ENCODE measurements at regions not wholly inside any gene's neighbourhood (a gene's known extent, or its start where the extent isn't known, plus 50 kb on each side); places are given as distances from the start of the nearest gene placed in this dataset.
"Not testable (repeated sequence)": the region's sequence is repeated elsewhere in the genome, so short reads cannot be mapped to it uniquely, and the experiment has no call there.

DNA sequence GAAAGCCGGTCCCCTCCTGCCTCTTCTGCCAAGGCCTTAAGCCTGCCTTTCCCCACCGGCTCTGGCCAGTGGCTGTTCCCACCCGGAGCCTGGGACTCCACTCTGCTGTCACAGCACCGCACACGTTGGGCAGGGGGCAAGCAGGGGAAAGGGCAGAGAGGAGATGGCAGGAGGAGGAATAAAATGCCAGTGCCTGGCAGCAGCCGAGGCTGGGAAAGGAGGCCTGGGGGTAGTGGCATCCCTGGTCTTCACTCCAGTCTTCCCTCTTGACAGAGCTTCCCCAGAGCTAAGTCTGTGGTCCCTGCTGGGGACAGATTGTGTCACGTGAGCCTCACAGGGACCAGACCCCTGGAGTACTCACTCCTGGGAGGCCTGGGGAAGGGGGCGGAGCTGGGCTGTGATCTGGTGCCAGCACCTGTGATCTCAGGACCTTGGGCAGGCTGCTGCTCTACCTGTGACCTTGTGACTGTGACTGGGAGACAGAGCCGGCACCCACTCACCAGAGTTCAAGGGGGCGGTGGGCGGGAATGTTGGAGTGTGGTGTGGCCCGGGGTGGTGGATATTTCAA is 97.2 kb upstream of the GSE1 start:
- no peaks in the 10 kb centered on the region for H3K27me3 ChIP-seq (ENCODE audit: control insufficient read depth, insufficient read depth)
- 77% methylated on average over 12 of the region's 12 CpGs for WGBS
- peaks cover 18% of the 10 kb centered on the region for H3K4me1 ChIP-seq (ENCODE audit: control insufficient read depth, insufficient read depth, low read length)
- no peaks in the 10 kb centered on the region for H3K9me3 ChIP-seq (ENCODE audit: control insufficient read depth, low read length)
- H3K4me3 ChIP-seq (ENCODE audit: low read length): no peak overlapping the region
- no peak for DNase-seq
- H3K27ac ChIP-seq (ENCODE audit: low read length): no peak overlapping the region
- ATAC-seq: no peak
- intact Hi-C loops (cut with DNase I): no loop called here

DNA sequence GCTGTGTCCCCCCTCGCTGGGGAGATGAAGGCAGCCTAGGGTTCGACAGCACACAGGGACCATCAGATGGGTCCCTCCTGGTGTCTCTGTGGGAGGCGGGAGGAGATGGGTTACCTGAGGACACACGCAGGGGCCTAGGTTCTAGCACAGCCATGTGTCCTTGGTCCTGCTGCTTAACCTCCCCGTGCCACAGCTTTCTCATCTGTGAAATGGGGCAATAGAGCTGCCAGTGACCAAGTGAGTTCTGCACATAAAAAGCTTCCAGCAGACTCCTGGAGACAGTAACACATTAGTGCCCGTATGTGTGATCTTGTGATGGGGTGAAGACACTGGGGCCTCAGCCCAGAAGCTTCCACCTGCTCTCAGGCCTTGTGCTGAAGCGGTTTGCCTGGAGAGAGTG is 96.0 kb upstream of the GSE1 start:
- ATAC-seq: no peak
- intact Hi-C loops (cut with DNase I): no loop called here
- WGBS: 95% methylated on average over 7 of the region's 7 CpGs
- peaks cover 18% of the 10 kb centered on the region for H3K4me1 ChIP-seq (ENCODE audit: control insufficient read depth, insufficient read depth, low read length)
- no peak overlapping the region for H3K27ac ChIP-seq (ENCODE audit: low read length)
- DNase-seq: no peak
- no peaks in the 10 kb centered on the region for H3K27me3 ChIP-seq (ENCODE audit: control insufficient read depth, insufficient read depth)
- no peak overlapping the region for H3K4me3 ChIP-seq (ENCODE audit: low read length)
- H3K9me3 ChIP-seq (ENCODE audit: control insufficient read depth, low read length): no peaks in the 10 kb centered on the region

DNA sequence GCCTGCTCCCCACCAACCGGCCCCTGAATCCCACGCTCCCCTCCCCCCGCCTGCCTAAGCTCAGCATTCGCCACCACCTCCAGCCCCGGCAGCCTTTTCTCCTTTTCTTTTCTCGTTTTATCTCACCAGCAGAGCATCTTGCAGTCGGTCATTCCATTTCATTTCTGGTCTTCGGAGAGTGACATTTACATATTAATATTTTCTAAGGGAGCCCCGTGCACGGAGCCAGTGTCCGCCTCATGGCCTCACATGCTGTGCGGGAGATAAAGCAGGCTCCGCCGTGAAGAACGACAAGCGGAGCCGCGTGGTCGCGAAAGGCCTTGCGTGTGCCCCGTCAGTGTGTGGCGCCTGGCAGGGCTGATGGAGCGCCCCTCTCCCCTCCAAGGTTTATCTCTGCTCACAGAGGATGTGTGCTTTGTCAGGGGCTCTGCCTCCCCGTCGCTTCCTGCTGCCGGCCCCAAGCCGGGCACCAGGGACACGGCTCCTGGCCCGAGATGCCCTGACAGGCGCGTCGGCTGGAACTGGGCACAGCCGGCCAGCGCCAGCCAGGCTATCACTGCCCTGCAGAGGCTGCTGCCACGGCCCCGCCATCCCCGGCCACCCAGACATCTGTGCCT is 95.5 kb upstream of the GSE1 start:
- peaks cover 18% of the 10 kb centered on the region for H3K4me1 ChIP-seq (ENCODE audit: control insufficient read depth, insufficient read depth, low read length)
- ATAC-seq: peak; percentile 4 to 12
- no peaks in the 10 kb centered on the region for H3K9me3 ChIP-seq (ENCODE audit: control insufficient read depth, low read length)

DNA sequence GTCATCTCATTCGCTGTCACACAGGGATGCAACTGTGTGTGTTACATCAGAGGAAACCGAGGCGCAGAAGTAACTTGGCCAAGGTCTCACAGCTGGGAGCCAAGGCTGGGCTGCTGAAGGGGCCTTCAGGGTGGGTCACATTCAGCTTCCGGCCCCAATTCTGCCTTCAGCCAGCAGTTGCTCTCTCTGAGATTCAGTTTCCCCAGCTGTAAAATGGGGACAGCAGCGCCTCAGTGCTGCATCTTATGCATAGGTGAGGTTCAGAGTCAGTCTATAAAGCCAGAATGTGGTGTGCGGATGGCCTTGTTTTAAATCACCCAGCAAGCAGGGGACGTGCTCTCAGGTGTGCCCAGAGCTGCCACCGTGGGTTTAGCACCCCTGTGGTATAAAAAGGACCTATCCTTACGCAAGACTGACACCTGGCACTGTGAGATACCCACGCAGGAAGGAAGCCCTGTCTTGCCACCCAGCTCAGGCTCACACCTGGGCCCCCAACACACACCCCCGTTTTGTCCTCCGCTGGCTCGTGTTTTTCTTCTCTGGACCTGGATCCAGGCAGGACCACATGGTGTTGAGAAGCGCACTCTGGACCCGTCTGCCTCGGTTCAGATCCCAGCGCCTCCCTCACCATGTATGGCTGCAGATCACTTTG is 94.6 kb upstream of the GSE1 start:
- Histone ChIP-seq H3K4me1 (ENCODE audit: control insufficient read depth, insufficient read depth, low read length) (peaks cover 26% of the 10 kb centered on the region), H3K4me3 (ENCODE audit: low read length) (no peak overlapping the region), H3K27ac (ENCODE audit: low read length) (no peak overlapping the region), H3K27me3 (ENCODE audit: control insufficient read depth, insufficient read depth) (no peaks in the 10 kb centered on the region), H3K9me3 (ENCODE audit: control insufficient read depth, low read length) (no peaks in the 10 kb centered on the region)
- 94% methylated on average over 17 of the region's 17 CpGs for WGBS
- intact Hi-C loops (cut with DNase I): no loop called here
- DNase-seq: no peak
- ATAC-seq: no peak

More for the DNA sequence above, 95.5 kb upstream of the GSE1 start:
- DNase-seq: no peak
- 68% methylated on average over 38 of the region's 38 CpGs for WGBS
- Histone ChIP-seq H3K27me3 (ENCODE audit: control insufficient read depth, insufficient read depth) (no peaks in the 10 kb centered on the region), H3K4me3 (ENCODE audit: low read length) (no peak overlapping the region), H3K27ac (ENCODE audit: low read length) (no peak overlapping the region)
- intact Hi-C loops (cut with DNase I): no loop called here

DNA sequence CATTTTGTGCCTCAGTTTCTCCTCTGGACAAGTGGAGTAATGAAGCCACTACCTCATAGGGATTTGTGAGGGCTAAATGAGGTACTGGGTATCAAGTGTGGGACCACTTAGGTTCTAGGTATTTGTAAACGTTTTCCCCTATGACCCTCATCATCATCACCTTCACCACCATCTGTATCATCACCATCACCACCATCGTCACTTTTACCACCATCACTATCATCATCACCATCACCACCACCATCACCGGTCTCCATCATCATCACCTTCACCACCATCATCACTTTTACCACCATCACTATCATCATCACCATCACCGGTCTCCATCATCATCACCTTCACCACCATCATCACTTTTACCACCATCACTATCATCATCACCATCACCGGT is 94.1 kb upstream of the GSE1 start:
- peaks cover 29% of the 10 kb centered on the region for H3K4me1 ChIP-seq (ENCODE audit: control insufficient read depth, insufficient read depth, low read length)
- H3K27me3 ChIP-seq (ENCODE audit: control insufficient read depth, insufficient read depth); DNase-seq; H3K9me3 ChIP-seq (ENCODE audit: control insufficient read depth, low read length); H3K4me3 ChIP-seq (ENCODE audit: low read length); ATAC-seq; H3K27ac ChIP-seq (ENCODE audit: low read length); intact Hi-C loops (cut with DNase I): not testable (repeated sequence)
- WGBS: 70% methylated on average over 4 of the region's 5 CpGs

DNA sequence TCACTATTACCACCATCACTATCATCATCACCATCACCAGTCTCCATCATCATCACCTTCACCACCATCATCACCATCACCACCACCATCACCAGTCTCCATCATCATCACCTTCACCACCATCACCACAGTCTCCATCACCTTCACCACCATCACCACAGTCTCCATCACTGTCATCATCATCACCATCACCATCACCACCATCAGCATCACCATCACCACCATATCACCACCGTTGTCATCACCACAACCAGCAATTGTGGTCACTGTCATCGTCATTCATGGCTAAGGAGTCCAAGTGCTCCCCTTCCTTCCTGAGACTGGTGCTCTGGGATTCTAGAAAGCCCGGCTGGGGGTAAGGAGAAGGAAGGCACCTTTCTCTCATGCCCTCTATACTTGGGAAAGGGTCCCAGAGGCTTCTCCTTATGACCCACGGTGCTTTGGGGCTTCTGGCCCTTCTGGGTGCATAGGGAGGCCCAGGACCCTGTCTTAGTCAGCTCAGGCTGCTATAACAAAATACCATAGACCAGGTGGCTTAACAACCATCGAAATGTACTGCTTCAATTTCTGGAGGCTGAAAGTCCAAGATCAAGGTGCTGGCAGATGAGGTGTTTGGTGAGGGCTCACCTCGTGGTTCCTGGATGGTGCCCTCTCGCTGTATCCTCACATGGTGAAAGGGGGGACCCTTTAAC is 93.4 kb upstream of the GSE1 start:
- ATAC-seq (no peak), DNase-seq (no peak)
- Histone ChIP-seq H3K9me3 (ENCODE audit: control insufficient read depth, low read length) (no peaks in the 10 kb centered on the region), H3K4me1 (ENCODE audit: control insufficient read depth, insufficient read depth, low read length) (peaks cover 27% of the 10 kb centered on the region), H3K27ac (ENCODE audit: low read length) (no peak overlapping the region), H3K4me3 (ENCODE audit: low read length) (no peak overlapping the region), H3K27me3 (ENCODE audit: control insufficient read depth, insufficient read depth) (no peaks in the 10 kb centered on the region)
- 92% methylated on average over 7 of the region's 7 CpGs for WGBS
- intact Hi-C loops (cut with DNase I): no loop called here

DNA sequence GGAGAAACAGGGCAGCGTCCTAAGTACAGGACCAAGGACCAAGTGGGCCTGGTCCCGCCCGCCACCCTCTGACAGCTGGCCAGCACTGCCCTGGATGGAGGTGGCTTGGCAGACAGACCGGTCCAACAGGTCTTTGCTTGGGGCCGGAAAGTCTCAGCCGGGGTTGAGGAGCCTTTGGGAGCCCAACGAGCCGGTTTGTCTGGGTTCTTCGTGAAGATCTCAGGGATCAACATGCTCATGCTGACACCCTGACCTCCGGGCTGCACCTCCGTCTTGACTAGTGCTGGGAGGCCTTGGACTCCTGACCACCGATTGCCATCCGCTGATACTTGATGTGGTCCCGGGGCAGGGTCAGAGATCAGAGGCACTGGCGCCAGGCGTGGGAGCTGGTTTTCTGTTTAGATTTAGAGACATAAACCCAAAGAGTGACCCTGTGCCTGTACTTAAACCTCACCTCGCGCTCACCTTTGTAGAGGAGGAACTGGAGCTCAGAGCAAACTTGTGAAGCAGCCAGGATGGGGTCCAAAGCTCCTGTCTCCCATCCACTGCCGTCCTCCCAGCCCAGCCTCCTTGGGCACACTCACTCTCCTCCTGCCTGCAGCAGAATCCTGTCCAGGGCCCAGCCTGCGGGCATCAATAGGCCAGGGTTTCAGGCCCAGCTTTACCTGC is 92.1 kb upstream of the GSE1 start:
- Histone ChIP-seq H3K27ac (ENCODE audit: low read length) (no peak overlapping the region), H3K27me3 (ENCODE audit: control insufficient read depth, insufficient read depth) (no peaks in the 10 kb centered on the region), H3K4me3 (ENCODE audit: low read length) (no peak overlapping the region), H3K9me3 (ENCODE audit: control insufficient read depth, low read length) (no peaks in the 10 kb centered on the region), H3K4me1 (ENCODE audit: control insufficient read depth, insufficient read depth, low read length) (peaks cover 15% of the 10 kb centered on the region)
- 95% methylated on average over 20 of the region's 20 CpGs for WGBS
- intact Hi-C loops (cut with DNase I): no loop called here
- no peak for DNase-seq
- ATAC-seq: no peak

DNA sequence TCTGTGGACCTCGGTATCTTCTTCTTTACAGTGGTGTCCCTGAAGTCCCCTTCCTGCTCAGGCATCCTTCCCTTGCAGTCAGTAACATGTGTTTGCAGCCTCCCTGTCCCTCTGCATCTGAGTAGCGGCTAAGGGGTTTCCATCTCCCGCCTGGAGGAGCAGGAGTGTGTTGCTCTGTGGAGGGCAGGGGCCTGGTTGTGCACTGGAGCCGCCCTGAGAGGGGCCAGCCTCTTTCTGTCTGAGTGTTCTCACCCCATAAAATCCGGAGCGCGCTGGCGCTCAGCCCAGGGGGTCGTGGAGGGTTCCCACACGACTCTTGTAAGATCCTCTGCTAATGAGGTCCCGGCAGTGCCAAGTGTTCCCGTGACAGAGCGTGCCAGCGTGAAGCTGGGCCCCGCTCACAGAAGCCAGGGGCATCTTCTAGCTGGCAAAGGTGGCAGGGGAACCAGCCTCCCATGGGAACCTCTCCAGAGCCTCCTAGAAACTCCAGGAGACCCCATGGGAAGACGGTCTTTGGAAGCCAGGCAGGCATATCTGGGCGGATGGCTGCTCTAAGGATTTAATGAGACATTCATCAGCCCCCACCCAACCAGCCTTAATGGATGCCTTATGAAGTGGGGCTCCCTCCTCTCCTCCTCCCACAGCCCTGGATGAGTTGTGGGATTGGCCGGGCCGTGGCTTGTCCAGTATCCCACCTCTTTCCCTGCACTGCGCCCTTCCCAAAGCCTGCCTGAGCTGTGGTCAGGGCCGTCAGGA is 91.4 kb upstream of the GSE1 start:
- intact Hi-C loops (cut with DNase I): no loop called here
- DNase-seq (no peak), ATAC-seq (no peak)
- Histone ChIP-seq H3K27me3 (ENCODE audit: control insufficient read depth, insufficient read depth) (no peaks in the 10 kb centered on the region), H3K4me3 (ENCODE audit: low read length) (no peak overlapping the region), H3K4me1 (ENCODE audit: control insufficient read depth, insufficient read depth, low read length) (peaks cover 15% of the 10 kb centered on the region), H3K27ac (ENCODE audit: low read length) (no peak overlapping the region), H3K9me3 (ENCODE audit: control insufficient read depth, low read length) (no peaks in the 10 kb centered on the region)
- 59% methylated on average over 21 of the region's 21 CpGs for WGBS

DNA sequence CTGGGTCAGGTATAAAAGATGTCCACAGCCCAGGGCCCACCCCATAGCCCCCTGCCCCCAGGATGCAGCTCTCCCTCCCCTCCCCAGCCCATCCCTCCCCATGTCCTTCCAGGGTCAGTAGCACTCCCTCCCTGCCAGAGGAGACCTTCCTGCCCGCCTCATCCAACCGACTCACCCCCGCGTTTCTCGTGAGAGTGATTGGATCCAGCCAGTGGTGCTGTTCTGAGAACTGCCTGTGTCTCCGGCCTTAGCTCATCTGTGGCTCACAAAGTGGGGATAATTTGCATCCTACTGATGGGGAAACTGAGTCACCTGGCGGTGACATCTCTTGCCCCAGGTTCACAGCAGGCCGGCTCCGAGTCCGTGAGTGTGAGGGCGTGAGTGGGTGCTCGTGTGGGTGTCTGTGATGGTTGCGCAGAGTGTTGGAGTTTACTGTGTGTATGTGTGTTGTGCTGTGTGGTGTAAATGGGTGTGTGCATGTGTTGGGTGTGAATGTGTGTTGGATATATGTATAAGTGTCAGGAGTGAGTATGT is 90.7 kb upstream of the GSE1 start:
- Histone ChIP-seq H3K9me3 (ENCODE audit: control insufficient read depth, low read length) (no peaks in the 10 kb centered on the region), H3K4me1 (ENCODE audit: control insufficient read depth, insufficient read depth, low read length) (peaks cover 15% of the 10 kb centered on the region), H3K27ac (ENCODE audit: low read length) (no peak overlapping the region), H3K27me3 (ENCODE audit: control insufficient read depth, insufficient read depth) (no peaks in the 10 kb centered on the region), H3K4me3 (ENCODE audit: low read length) (no peak overlapping the region)
- intact Hi-C loops (cut with DNase I): no loop called here
- no peak for ATAC-seq
- DNase-seq: no peak
- 74% methylated on average over 13 of the region's 13 CpGs for WGBS

DNA sequence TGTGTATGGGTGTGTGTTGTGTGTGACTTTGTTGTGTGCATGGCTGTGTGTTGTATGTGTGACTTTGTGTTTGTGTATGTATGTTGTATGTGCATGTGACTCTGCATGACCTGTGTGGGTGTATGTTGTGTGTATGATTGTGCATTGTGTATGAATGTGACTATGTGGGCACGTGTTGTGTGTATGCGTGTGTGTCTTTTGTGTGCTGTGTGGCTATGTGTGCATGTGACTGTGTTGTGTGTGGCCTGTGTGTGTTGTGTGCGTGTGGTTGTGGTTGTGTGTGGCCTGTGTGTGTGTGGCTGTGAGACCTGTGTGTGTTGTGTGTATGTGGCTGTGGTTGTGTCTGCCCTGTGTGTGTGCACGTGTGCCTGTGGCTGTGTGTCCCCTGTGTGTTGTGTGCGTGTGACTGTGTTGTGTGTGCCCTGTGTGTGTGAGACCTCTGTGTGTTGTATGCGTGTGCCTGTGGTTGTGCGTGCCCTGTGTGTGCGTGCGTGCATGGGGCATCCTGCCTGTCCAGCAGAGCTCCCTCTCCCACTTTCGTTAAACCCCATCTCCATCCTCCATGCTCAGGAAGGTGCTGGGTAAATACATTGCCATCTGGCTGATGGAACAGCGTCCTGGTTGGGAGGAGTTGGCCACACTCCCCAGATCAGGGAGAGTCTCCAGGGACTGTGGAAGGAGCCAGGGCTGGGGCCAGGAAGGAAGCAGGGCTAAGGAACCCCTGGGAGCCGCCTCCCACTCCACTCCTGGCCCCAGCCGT is 90.1 kb upstream of the GSE1 start:
- peak; percentile 20 to 47 for ATAC-seq
- DNase-seq: peak in 2 of 3 donors; percentile 76 to 85
- peaks cover 15% of the 10 kb centered on the region for H3K4me1 ChIP-seq (ENCODE audit: control insufficient read depth, insufficient read depth, low read length)

More for the DNA sequence above, 90.1 kb upstream of the GSE1 start:
- H3K9me3 ChIP-seq (ENCODE audit: control insufficient read depth, low read length): no peaks in the 10 kb centered on the region
- intact Hi-C loops (cut with DNase I): no loop called here
- H3K27me3 ChIP-seq (ENCODE audit: control insufficient read depth, insufficient read depth): no peaks in the 10 kb centered on the region
- H3K4me3 ChIP-seq (ENCODE audit: low read length): no peak overlapping the region
- WGBS: 53% methylated on average over 13 of the region's 13 CpGs
- no peak overlapping the region for H3K27ac ChIP-seq (ENCODE audit: low read length)
